Fibroblast of the conjunctiva (primary cell): ENCODE measurements at regions not wholly inside any gene's neighbourhood (a gene's known extent, or its start where the extent isn't known, plus 50 kb on each side); places are given as distances from the start of the nearest gene placed in this dataset.
"Not testable (repeated sequence)": the region's sequence is repeated elsewhere in the genome, so short reads cannot be mapped to it uniquely, and the experiment has no call there.

ENCODE experiments used
- DNase-seq: peaks from one replicate; pipeline ENCODE4 v3.0.0-alpha.2; 2010; ENCODE audit warnings: low read depth

DNA sequence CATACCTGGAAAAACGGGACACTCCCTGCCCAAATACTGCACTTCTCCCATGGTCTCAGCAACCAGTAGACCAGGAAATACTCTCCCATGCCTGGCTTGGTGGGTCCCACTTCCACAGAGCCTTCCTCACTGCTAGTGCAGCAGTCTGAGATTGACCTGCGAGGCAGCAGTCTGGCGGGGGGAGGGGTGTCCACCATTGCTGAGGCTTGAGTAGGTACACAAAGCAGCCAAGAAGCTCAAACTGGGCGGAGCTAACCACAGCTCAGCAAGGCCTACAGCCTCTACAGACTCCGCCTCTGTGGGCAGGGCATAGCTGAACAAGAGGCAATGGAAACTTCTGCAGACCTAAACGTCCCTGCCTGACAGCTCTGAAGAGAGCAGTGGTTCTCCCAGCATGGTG is 191.5 kb upstream of the FTMT start:
- no peak for DNase-seq

DNA sequence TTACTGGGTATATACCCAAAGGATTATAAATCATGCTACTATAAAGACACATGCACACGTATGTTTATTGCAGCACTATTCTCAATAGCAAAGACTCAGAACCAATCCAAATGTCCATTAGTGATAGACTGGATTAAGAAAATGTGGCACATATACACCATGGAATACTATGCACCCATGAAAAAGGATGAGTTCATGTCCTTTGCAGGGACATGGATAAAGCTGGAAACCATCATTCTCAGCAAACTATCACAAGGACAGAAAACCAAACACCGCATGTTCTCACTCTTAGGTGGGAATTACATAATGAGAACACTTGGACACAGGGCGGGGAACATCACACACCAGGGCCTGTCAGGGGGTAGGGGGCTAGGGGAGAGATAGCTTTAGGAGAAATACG is 186.1 kb upstream of the FTMT start:
- not testable (repeated sequence) for DNase-seq

DNA sequence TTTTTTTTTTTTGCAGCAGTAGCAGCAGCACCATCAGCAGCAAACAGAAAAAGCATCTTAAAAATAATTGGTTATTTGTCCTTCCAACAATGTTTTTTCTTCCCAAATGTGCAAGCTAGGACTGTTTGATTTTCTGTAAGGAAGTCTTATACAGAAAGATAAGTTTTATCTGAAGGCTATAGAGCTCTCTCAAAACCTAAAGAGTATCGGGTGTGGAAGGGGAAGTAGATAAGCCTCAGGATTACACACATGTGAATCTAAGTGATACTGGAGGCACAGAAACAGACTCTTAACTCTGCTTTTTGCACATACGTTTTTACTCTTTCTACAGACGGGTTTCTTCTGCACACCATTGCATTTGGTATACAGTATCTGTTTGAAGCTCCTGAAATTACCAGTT is 184.4 kb upstream of the FTMT start:
- DNase-seq = no peak

DNA sequence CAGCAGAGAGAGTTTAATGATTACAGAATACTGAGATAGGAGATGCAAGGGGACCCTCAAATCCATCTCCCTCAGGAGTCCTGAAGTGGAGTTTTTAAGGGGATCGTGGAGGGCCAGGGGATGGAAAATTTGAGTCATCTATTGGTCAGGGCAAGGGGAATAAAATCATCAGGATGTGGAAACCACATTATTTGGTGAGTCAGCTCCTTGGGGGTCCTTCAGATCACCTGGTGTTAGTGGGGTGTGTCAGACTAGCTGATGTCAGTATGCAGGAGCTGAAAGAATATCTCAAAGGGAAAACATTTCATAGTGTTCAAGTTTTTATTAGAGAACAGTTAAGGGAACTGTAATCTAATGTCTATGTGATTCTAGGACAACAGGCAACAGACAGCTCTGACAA is 183.0 kb upstream of the FTMT start:
- no peak for DNase-seq

DNA sequence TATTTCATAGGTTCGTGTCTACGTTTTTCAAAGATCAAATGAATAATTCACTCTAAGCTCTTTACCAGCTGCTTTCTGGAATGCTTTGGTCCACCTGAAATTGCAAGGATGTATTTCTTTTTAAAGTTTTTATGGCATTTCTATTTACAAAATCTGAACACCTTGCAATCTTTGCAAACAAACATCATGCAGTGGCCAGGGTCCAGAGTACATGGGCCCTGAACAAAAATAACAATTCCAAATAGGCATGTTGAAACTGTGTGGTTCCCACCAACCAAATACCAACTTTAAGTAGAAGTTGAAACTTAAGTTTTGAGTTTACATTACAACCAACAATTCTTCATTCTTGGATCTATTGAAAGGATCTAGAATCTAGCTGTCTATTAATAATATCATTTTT is 180.1 kb upstream of the FTMT start:
- DNase-seq = no peak

DNA sequence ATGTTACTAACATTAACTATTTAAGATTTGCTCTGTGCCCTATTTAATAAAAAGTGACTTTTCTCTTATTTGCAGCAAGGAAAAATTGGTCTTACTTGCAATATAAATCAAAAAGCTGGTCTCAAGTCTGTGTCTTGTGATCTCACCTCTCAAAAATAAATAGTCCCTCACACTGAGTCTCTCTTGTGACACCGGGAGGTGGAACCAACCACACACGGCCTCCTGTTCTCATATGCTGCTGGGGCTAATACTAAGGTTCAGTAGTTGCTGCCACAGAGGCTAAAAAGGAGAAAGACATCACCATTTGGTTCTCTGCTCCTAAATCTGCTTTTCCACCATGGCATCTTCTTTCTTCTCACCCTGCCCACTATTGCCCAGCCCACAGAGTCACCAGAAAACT is 175.8 kb upstream of the FTMT start:
- DNase-seq = no peak

DNA sequence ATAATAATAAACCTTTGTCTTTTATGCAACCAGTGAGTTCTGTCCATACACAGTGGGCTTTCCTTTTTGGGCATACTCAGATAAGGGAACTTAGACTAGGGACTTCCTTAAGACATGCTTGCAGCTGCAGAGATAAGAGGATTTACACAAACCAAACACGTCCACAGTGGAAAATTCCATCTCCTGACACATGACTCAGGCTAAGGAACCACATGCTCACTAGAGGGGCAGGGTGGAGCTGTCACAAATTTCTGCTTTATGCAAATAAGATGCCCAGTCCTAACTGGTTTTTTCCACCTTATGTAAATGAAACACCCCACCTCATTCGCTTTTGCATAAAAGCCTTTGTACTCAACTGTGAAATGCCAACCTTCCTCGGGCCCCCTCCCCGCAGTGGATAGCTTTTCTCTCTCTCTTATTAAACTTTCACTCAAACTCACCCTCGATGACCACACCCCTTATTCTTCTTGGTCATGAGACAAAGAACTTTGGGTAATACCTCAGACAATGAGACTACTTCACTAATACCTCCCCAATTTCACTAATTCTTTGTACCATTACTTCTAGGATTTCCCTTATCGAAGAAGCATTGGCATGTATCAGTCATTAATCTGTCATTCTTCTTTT is 170.3 kb upstream of the FTMT start:
- no peak for DNase-seq

DNA sequence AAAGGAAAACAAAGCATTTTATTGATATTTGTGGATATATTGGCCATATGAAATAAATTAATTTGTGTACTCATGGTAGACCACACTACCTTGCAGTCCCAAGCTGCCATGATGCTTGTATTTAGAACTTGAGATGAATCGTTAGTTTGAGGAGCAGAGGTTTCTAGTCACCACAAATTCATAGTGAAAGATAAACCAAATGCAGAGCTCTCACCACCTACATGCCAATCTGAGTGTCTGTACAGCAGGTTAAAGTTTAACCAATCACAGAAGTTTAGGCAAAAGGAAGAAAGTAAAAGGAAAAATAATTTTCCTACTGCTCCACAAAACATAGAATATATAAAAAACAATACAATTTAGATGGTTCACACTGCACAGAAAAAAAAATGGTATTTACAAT is 163.6 kb upstream of the FTMT start:
- no peak for DNase-seq

DNA sequence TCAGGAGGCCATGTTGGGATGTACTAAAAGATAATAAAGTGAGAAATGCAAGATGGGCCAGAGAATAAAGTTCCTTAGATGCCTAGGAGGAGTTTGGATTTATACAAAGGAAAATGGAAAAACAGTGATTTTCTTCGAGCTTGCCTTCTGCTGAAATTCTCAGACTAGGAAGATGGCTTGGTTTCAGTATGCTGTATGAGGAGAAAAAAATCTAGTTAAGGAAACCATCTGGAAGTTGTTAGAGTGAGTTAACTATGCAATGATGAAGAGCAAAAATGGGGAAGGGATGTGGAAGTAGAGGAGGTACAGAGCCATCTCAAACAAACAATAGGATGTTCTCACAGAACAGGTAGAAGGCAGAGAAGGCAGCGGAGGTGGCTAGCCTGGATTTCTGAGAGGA is 162.9 kb upstream of the FTMT start:
- DNase-seq = no peak

DNA sequence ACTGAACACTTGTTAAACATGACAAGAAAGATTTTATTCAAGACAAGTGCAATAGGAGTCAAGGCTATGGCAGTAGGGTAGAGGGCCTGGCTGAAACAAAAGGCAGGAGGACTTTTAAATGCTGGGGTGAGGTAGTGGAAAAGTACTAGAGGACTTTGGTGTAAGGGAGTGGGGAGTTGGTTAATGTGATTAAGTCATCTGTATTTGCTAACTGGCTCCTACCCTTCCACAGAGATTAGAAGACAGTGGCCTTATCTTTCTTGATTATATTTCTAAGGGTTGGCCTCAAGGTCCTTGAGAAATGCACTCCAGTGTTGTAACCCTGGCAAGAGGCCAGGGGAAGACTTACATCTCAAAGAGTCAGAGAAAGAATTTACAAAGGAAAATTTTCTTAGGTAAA is 160.2 kb upstream of the FTMT start:
- no peak for DNase-seq

DNA sequence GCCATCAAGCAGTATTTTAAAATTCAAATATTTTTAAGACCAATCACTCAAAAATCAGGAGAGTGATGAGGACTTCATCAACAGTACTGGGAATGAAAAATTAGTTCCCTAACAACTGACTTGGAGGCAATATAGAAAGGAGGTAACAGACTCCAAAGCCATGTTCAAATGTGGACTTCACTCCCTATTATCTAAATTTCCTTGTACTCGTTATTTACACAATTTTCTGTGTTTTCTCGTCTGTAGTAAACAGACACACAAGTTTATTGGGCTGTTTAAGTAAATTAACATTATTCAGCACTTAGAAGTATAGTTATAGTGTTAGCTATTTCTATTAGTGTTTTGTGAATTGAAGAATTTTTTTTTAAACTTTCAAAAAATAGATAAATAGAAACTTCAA is 159.5 kb upstream of the FTMT start:
- no peak for DNase-seq

DNA sequence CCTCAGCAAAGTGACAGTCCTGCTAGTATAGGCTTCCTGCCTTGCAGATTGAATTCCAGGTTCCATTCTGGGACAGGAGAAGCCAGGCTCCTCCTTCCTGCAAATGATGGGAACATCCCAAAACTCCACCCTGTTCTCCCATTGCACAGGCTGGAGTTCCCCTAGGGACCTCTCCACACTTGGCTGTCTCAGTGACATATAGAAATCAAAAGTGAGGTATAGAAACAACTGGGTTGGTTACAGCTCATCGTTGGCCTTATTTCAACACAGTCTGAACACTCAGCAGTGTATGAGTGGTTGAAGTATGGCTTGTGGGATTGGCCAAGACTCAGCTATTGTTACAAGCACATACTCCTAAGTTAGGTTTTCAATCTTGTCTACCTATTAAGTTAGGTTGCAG is 157.8 kb upstream of the FTMT start:
- no peak for DNase-seq

DNA sequence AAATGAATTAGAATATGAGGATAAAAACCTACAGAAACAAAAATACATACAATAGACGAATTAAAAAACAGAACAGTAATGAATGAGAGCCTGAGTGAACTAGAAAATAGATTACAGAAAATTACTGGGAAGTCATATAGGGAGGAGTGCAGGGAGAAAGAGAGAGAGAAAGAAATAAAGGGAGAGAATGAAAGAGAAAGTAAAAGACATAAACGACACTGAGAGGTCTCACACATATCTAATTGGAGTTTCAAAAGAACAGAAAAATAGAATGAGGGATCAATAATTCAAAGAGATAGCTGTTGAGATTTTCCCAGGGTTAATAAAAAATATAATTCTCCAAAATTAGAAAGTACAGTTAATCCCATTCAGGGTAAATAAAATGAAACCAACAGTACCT is 156.4 kb upstream of the FTMT start:
- DNase-seq = no peak

DNA sequence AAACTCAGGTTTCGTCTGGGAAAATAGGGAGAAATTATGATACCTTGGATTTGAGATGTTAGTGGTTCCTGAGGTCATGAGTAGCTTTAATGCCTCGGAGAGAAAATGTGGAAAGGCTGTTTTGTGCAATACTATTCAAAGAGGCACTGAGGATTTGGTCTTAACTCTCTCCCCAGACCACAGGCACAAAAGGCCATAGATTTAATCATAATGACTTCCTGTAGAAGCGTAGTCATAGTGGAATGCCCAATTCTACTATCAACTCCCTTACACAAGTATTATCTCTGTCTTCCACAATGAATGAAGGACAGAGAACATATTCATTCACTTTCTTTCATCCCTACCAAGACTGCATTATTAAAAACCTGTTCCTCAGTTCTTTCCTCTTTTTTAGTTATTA is 153.0 kb upstream of the FTMT start:
- no peak for DNase-seq

DNA sequence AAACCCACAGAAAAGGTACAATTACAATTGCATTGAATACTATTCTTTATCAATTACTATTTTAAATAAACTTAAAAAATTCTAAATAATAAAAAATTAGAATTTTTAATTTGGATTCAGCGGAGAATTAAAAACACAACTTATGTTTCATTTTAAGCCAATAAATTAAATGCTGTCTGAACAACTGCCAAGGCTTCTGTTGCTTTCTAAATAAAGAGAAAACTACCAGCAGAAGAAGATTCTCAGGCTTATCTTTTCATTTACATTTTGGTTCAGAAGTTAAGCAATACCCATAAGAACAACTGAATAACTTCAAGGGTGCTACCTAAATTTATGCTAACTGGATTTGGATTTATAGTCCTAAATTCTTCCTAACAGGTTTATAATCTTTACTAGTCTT is 150.0 kb upstream of the FTMT start:
- no peak for DNase-seq

DNA sequence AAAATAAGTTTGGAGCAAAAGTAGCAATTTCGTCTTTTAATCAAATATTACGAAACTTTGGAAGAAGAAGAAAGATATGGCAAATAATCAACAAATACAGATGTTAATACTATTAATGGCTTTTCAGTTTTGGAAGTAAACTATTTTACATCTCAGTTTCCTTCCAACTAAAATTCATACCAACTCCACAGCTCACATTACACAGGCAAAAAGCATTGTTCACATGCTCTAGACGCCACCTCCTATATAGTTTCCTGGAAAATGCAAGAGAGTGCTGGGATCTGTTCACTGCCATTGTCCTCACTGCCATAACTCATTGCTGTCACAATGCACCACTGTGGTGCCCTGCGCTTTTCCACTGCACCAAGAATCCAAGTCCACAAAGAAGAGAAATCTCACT is 149.0 kb upstream of the FTMT start:
- no peak for DNase-seq

DNA sequence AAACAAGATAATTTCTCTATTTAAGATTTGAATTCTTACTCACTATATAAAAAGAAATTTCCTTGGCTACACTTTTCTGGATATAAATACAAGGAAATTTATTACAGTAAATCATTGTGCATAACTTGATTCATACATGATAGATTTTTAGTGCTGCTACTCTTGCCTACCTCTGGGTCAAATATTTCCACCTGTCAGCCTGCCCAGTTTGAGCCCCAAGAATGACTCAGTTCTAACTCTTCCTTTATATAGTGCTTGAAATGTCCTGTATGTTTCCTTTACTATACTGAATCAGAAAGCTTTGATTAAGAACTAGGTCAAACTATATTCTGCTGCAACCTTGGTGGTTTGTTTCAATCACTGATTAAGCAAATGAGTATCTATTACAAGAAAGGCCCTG is 147.4 kb upstream of the FTMT start:
- DNase-seq = no peak

DNA sequence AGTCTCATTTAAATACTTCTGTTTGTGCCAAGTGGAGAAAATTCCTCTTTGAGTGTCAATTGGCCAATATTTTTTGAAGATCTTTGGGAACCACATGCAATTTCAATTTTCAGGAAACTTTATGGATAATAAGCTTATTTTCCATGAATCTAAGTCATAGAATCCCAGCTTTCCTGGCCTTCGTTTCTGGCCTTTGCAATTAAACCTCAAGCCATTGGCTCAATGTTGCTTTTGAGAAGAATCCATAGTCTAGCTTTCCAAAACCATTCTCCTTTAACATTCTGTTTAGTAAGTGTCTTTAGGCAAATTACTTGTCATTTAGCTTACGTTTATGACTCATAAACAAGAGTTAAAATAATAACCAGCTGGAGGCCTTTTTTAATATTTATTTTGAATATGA is 145.0 kb upstream of the FTMT start:
- no peak for DNase-seq

DNA sequence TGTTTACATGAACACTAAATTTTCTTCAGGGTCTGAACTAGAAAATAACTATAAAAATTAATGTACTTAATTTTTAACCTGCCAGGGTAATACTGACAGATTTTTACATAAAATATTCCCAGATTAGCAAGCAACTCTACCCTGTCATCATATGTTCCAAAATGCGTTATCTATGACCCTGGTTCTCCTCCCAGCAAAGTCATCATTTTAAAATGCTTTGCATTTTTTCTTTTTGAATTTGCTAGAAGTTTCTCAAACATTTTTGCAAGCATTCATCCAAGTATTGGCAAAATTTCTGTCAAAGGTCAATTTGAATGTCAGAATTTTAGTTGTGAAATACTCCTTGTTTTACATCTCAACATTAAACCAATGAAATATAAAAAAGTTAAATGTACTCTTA is 144.5 kb upstream of the FTMT start:
- no peak for DNase-seq

DNA sequence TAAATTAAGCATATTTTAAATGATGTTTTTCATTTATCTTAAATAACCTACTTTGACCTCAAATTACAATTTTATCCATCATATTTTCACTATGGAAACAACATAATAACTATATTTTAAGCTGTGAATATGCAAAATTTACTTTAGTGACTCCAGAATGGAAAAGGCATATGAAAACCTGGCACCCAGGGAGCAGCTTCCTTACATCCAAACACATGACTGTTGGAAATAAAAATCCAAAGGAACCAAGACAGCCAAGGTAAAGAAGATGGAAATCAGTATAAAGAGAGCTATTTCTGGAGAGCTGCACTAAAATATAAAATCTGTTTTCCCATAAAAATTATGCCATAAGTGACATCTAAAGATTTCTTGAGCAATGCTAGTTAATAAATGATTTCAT is 140.3 kb upstream of the FTMT start:
- no peak for DNase-seq

DNA sequence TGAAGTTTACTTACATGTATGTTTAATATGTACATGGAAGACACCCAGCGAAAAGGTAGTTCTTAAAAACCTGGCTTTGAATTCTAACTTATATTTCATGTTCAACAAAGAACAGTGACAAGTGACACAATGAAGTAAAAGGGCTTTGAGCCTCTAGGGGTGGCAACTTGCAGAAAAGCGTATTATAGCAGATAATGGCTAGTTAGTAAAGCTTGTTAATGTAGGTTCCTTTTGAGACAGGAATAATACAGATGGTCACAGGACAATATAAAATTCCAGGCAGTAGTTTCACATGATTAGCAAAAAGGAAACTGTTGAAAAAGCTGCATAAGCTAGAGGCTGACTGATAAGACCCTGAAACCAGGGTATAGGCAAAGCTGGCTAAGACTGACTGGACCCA is 132.4 kb upstream of the FTMT start:
- no peak for DNase-seq

DNA sequence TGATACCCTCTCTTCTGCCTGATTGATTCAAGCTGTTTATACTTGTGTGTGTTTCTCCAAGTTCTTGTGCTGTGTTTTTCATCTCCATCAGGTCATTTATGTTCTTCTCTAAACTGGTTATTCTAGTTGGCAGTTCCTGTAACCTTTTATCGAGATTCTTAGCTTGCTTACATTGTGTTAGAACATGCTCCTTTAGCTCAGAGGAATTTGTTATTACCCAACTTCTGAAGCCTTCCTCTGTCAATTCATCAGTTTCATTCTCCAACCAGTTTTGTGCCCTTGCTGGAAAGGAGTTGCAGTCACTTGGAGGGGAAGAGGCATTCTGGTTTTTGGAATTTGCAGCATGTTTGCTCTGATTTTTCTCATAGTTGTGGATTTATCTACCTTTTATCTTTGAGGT is 126.2 kb upstream of the FTMT start:
- no peak for DNase-seq

DNA sequence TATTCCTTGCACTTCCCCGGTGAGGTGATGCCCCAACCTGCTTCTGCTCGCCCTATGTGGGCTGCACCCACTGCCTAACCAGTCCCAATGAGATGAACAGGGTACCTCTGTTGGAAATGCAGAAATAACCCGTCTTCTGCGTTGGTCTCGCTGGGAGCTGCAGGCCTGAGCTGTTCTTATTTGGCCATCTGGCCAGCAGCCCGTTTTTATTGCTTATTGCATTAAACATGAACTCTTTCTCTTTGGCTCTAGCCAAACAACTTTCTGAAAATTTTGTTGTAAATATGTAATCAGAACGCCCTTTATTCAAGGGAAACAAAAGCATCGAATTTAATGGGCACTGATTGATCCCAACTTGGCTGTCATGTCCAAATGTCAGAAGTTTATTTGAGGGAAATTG is 124.7 kb upstream of the FTMT start:
- DNase-seq = no peak

DNA sequence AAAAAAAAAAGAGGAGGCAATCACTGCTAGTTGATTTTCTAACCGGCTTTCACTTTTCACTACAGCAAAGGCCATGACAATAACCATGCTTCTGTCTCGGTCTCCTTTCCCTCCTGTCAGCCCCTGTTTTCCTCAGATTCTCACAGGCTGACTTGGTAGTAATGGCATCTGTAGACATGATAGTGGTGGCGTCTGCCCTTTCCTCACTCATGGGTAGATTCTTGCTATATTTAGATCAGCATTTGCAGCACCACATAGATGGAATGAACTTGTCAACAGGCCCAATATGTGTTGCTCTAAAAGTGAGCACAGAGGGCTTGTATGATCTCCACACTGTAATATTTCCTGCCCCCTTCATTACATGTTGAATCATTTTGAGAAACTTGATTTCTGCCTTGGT is 120.3 kb upstream of the FTMT start:
- no peak for DNase-seq

DNA sequence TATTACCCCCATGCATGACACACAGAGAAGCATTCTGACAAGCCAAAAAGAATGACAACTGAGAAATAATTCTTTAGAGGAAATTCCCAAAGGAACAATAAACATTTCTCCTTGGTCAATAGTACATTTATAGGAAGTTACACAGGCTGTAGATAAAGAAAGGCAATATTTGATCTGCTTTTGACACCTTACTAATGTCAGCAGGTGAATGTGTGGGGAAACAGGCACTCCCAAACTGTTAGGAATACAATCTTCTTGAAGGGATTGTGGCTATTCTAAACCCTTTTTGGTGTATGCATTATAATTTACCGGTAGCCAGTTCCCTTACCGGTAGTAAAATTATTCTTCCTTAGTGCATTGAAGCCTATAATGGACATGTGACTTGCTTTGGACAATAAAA is 116.1 kb upstream of the FTMT start:
- no peak for DNase-seq
